CD4-positive, alpha-beta T cell treated with Interleukin-17A for 1 hour (primary cell): ENCODE measurements at regions not wholly inside any gene's neighbourhood (a gene's known extent, or its start where the extent isn't known, plus 50 kb on each side); places are given as distances from the start of the nearest gene placed in this dataset.

ENCODE experiments used
- DNase-seq: peaks from one replicate; pipeline ENCODE4 v3.0.0-alpha.2; 2020

DNA sequence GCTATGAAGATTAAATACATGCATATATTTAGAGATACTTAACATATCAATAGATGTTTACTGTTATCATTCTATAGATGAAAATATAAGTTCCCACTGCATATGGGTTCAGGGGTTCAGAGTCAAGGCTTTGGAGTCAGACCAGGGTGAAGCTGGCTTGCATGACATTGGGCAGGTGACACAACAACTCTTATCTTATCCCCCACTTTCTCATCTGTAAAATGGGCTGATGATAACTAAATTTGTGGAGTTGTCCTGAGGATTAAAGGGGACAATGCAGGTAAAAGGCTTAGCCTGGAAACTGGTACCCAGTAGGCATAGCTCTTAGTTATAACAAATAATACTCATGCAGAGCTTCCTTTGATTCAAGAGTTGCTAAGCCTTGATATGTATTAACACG, 72.6 kb upstream of the BRINP1 start:
- no peak for DNase-seq

DNA sequence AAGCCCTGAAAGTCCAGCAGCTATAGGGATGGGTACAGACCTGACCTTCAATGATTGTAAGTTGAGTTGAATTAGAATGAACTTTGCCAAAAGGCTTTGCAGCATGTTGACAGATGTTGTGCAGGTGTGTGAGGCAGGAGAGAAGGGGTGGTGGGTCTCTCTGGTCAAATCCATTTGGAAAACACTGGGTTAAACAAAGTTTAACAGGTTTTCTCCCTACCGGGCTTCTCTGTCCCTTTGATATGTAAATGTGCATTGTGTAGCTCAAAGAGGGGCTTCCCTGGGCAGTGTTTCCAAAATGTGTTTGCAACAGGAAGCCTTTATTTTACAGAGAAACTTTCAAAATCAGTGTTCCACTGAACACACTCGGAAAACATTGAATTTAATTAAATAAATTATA, 72.1 kb upstream of the BRINP1 start:
- DNase-seq, result no peak

DNA sequence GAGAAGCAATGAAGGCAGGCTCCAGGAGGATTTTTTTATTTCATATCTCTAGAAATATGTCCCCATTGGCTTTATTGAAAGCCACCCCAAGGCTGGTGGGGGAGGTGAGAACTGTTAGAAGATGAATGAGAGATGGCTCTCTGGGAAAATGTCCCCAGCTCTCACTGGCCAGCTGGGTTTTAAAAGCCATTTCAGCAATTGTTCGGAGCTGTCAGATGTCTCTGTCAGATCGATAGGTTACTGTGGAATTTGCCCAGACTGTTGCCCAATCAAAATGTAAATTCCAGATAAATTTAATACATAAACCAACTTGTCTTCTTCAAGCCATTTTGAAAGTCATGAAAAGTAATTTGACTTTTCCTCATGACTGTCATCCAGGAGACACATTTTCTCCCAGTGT, 67.0 kb upstream of the BRINP1 start:
- DNase-seq, result no peak

DNA sequence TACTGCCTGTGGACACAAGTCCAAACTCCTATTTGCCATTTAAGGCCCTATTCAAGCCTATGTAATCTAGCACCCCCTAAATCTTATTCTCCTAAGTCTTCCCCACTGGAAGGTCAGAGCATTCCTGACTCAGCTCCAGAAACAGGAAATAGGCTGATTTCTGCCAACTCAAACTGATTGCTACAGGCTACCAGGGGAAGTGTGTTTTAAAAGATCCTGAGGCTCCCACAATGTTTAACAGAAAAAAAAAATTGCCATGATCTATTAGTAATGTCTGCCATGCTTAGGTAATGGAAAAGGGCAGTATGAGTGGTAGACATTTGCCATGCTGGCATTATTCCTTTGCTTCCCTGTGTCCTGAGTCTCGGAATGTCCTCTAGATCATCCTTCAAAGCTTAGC, 65.8 kb upstream of the BRINP1 start:
- no peak for DNase-seq

DNA sequence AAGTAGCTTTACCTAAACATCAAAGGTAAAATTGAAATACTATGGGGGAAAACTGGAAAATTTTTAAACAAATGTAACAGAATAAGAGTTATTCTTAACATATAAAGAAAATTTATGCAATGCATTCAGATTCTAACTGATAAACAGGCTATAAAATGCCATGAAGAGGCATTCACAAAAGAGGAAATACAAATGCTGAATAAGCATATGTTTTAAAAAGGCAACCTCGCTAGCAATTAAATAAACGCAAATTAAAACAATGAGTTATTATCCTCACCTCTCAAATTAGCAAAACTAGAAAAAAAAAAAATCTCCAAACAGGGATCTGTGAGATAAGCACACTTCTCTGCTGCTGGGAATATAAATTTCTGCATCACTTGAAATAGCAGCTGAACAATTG, 63.2 kb upstream of the BRINP1 start:
- DNase-seq, result no peak

DNA sequence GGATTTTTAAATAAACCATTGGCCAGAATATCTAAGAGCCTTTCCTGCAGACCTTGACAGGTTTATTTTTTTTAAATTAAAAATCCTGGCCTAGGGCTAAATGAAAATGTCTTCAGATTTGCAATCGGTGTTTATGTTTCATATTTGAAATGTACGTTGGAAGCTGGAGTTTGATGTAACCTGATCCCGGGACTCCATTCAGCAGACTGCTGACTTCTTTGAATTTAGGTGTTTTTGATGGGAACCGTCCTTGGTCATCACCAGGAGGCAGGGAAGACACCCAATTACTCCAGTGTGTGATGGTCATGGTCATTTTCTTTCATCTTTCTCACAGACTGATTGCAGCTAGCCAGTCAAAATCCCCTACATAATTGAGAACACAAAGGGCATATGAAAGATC, 60.1 kb upstream of the BRINP1 start:
- DNase-seq, result no peak

DNA sequence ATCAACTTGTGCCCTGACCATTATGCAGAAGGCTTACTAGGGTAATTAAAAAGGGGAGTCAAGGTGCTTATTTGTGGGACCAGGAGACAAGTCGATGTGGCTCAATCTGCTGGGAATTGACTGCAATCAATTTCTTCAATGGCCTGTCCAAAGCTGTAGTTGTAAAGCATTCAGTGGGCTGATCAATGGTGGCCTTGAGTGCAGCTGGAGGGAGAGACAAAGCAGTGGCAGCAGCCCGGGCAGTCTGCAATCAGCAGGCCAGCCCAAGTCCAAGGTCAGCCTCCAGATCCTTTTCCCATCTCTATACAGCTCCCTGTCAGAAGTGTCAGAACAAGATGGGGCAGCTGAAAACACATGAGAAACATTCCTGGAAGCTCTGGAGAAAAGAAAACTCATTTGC, 51.0 kb upstream of the BRINP1 start:
- DNase-seq, result no peak
